Naive thymus-derived CD4-positive, alpha-beta T cell (primary cell): ENCODE measurements at regions not wholly inside any gene's neighbourhood (a gene's known extent, or its start where the extent isn't known, plus 50 kb on each side); places are given as distances from the start of the nearest gene placed in this dataset.
A peak's percentile ranks its signal among the peaks of the same experiment; 100 is the strongest.

Experiments
- ATAC-seq: fragments of 150-1000 bp; cut with Tn5 transposase; 2 replicates; pipeline ENCODE4 v1.10.0; 2021; ENCODE audit warnings: mild to moderate bottlenecking, moderate library complexity
- CTCF ChIA-PET: fragments of 350-600 bp; sonication (Branson Sonifier 250); formaldehyde crosslinking; loops from one replicate; lab custom pipeline; 2021; ENCODE audit warnings: antibody characterized with exemption; lab: Charles Lee
- POLR2A ChIA-PET: fragments of 350-600 bp; sonication (Branson Sonifier 250); formaldehyde crosslinking; loops from one replicate; lab custom pipeline; 2021; ENCODE audit warnings: antibody characterized with exemption, inconsistent platforms; lab: Charles Lee
- DNase-seq, 9 donors: peaks; one replicate each; pipeline versions ENCODE4 v3.0.0 to v3.0.0-alpha.2; 2020 to 2022; ENCODE audit warnings: mixed read lengths in 1 of 9
- H3K27ac ChIP-seq: one replicate; pipeline ENCODE4 v1.7.0; 2013; ENCODE audit warnings: mild to moderate bottlenecking, low read depth, low read length, moderate library complexity
- H3K27me3 ChIP-seq, 2 donors: one replicate each; pipeline ENCODE4 v1.7.0; 2013; ENCODE audit warnings: low read length in 2 of 2, mild to moderate bottlenecking in 2 of 2, moderate library complexity in 2 of 2; ENCODE audit not compliant: control insufficient read depth in 2 of 2, insufficient read depth in 2 of 2
- H3K36me3 ChIP-seq, 3 experiments: 1 replicate in 2 of 3; 2 replicates in 1 of 3; pipeline ENCODE4 v1.7.0; 2013; ENCODE audit warnings: low read length in 3 of 3, mild to moderate bottlenecking in 3 of 3, moderate library complexity in 1 of 3; ENCODE audit not compliant: insufficient read depth in 3 of 3, control insufficient read depth in 2 of 3
- H3K4me1 ChIP-seq, 2 donors: one replicate each; pipeline ENCODE4 v1.7.0; 2013; ENCODE audit warnings: low read length in 2 of 2, mild to moderate bottlenecking in 2 of 2, moderate library complexity in 1 of 2; ENCODE audit not compliant: control insufficient read depth in 2 of 2, insufficient read depth in 2 of 2
- H3K4me3 ChIP-seq: 2 replicates; pipeline ENCODE4 v1.7.0; 2013; ENCODE audit warnings: mild to moderate bottlenecking, low read length
- H3K9me3 ChIP-seq, 3 experiments: 1 replicate in 2 of 3; 2 replicates in 1 of 3; pipeline ENCODE4 v1.7.0; 2013; ENCODE audit warnings: low read length in 3 of 3; ENCODE audit not compliant: control insufficient read depth in 2 of 3
- H3K27ac Mint-ChIP-seq, 9 donors: one replicate each; pipeline ENCODE4 v1.8.0; 2020 to 2022; ENCODE audit warnings: mixed read lengths in 9 of 9, mild to moderate bottlenecking in 8 of 9, moderate library complexity in 5 of 9, inconsistent platforms in 2 of 9
- H3K27me3 Mint-ChIP-seq, 5 donors: one replicate each; pipeline ENCODE4 v1.8.0; 2021 to 2022; ENCODE audit warnings: mixed read lengths in 5 of 5, mild to moderate bottlenecking in 1 of 5
- H3K36me3 Mint-ChIP-seq, 5 donors: one replicate each; pipeline ENCODE4 v1.8.0; 2020 to 2022; ENCODE audit warnings: mixed read lengths in 5 of 5, mild to moderate bottlenecking in 3 of 5, inconsistent platforms in 1 of 5
- H3K4me1 Mint-ChIP-seq, 7 donors: one replicate each; pipeline ENCODE4 v1.8.0; 2020 to 2022; ENCODE audit warnings: mixed read lengths in 7 of 7, mild to moderate bottlenecking in 3 of 7, inconsistent platforms in 1 of 7
- H3K4me3 Mint-ChIP-seq, 10 donors: one replicate each; pipeline ENCODE4 v1.8.0; 2020 to 2022; ENCODE audit warnings: mild to moderate bottlenecking in 10 of 10, mixed read lengths in 10 of 10, moderate library complexity in 6 of 10, inconsistent platforms in 2 of 10
- H3K9me3 Mint-ChIP-seq, 11 donors: one replicate each; pipeline ENCODE4 v1.8.0; 2020 to 2022; ENCODE audit warnings: mixed read lengths in 11 of 11, mild to moderate bottlenecking in 4 of 11, inconsistent platforms in 1 of 11, moderate library complexity in 1 of 11
- intact Hi-C, 2 donors: fragments of 100-400 bp; cut with micrococcal nuclease; formaldehyde crosslinking; loops; one replicate each; pipeline ENCODE4 v1.15.1; 2023

- no peak for DNase-seq
- CTCF ChIA-PET = no interaction called here
- no peak for ATAC-seq
- intact Hi-C loops = no loop called here
- H3K36me3 Mint-ChIP-seq = no peaks in the 10 kb centered on the region
- H3K27ac Mint-ChIP-seq = no peak overlapping the region
- peaks cover 3 to 13% (median 6%) of the 10 kb centered on the region in 7 donors for H3K4me1 Mint-ChIP-seq
- no peak overlapping the region for H3K27ac ChIP-seq
- peak overlapping the region in 7 of 10 donors; percentile 64 to 79 (median 76) for H3K4me3 Mint-ChIP-seq
- H3K27me3 Mint-ChIP-seq = peaks cover 32 to 56% (median 40%) of the 10 kb centered on the region in 5 donors
- no peaks in the 10 kb centered on the region for H3K9me3 Mint-ChIP-seq
- no peaks in the 10 kb centered on the region for H3K9me3 ChIP-seq
- no peak overlapping the region for H3K4me3 ChIP-seq
- peaks cover 0 to 10% of the 10 kb centered on the region in 2 donors for H3K27me3 ChIP-seq
- no peaks in the 10 kb centered on the region for H3K4me1 ChIP-seq
- POLR2A ChIA-PET = no interaction called here
- H3K36me3 ChIP-seq = no peaks in the 10 kb centered on the region
Observed at GRCh38 chr2:120443946-120444345, 98.0 kb downstream of the INHBB start.

GRCh38 chr2:120444691-120445240, 98.8 kb downstream of the INHBB start:
- Mint-ChIP-seq H3K27me3 (peaks cover 32 to 49% (median 34%) of the 10 kb centered on the region in 5 donors), H3K36me3 (no peaks in the 10 kb centered on the region), H3K27ac (no peak overlapping the region), H3K4me1 (peaks cover 0 to 13% (median 6%) of the 10 kb centered on the region in 7 donors), H3K9me3 (no peaks in the 10 kb centered on the region), H3K4me3 (no peak overlapping the region)
- ChIA-PET POLR2A (no interaction called here), CTCF (no interaction called here)
- H3K4me1 ChIP-seq = no peaks in the 10 kb centered on the region
- no peak overlapping the region for H3K4me3 ChIP-seq
- no peak overlapping the region for H3K27ac ChIP-seq
- intact Hi-C loops = no loop called here
- no peaks in the 10 kb centered on the region for H3K9me3 ChIP-seq
- no peaks in the 10 kb centered on the region for H3K36me3 ChIP-seq
- DNase-seq (no peak), ATAC-seq (no peak)
- peaks cover 0 to 10% of the 10 kb centered on the region in 2 donors for H3K27me3 ChIP-seq

GRCh38 chr2:120445449-120446143, 99.7 kb downstream of the INHBB start:
- peaks cover 27 to 42% (median 32%) of the 10 kb centered on the region in 5 donors for H3K27me3 Mint-ChIP-seq
- no peaks in the 10 kb centered on the region for H3K9me3 ChIP-seq
- H3K27ac Mint-ChIP-seq = no peak overlapping the region
- H3K4me3 Mint-ChIP-seq = no peak overlapping the region
- no peak overlapping the region for H3K4me3 ChIP-seq
- ChIA-PET CTCF (no interaction called here), POLR2A (no interaction called here)
- H3K36me3 Mint-ChIP-seq = no peaks in the 10 kb centered on the region
- H3K9me3 Mint-ChIP-seq = no peaks in the 10 kb centered on the region
- peaks cover 0 to 10% of the 10 kb centered on the region in 2 donors for H3K27me3 ChIP-seq
- ATAC-seq (no peak), DNase-seq (no peak)
- H3K36me3 ChIP-seq = no peaks in the 10 kb centered on the region
- intact Hi-C loops = no loop called here
- peaks cover 0 to 13% (median 6%) of the 10 kb centered on the region in 7 donors for H3K4me1 Mint-ChIP-seq
- H3K27ac ChIP-seq = no peak overlapping the region
- H3K4me1 ChIP-seq = no peaks in the 10 kb centered on the region

GRCh38 chr2:120446236-120447126, 100.5 kb downstream of the INHBB start:
- no peaks in the 10 kb centered on the region for H3K4me1 ChIP-seq
- H3K36me3 ChIP-seq = no peaks in the 10 kb centered on the region
- H3K27me3 ChIP-seq = peaks cover 0 to 10% of the 10 kb centered on the region in 2 donors
- no peak overlapping the region for H3K4me3 ChIP-seq
- Mint-ChIP-seq H3K27me3 (peaks cover 23 to 34% (median 32%) of the 10 kb centered on the region in 5 donors), H3K4me1 (peaks cover 0 to 13% (median 6%) of the 10 kb centered on the region in 7 donors), H3K36me3 (no peaks in the 10 kb centered on the region), H3K9me3 (no peaks in the 10 kb centered on the region), H3K4me3 (no peak overlapping the region), H3K27ac (no peak overlapping the region)
- intact Hi-C loops = no loop called here
- H3K9me3 ChIP-seq = no peaks in the 10 kb centered on the region
- ATAC-seq = no peak
- ChIA-PET CTCF (no interaction called here), POLR2A (no interaction called here)
- no peak for DNase-seq
- no peak overlapping the region for H3K27ac ChIP-seq

GRCh38 chr2:120447127-120447785, 101.3 kb downstream of the INHBB start:
- no peaks in the 10 kb centered on the region for H3K36me3 Mint-ChIP-seq
- H3K27me3 ChIP-seq = peaks cover 0 to 10% of the 10 kb centered on the region in 2 donors
- ChIA-PET POLR2A (no interaction called here), CTCF (no interaction called here)
- no peaks in the 10 kb centered on the region for H3K36me3 ChIP-seq
- peaks cover 0 to 12% (median 6%) of the 10 kb centered on the region in 7 donors for H3K4me1 Mint-ChIP-seq
- intact Hi-C loops = no loop called here
- H3K27ac Mint-ChIP-seq = no peak overlapping the region
- no peak overlapping the region for H3K4me3 ChIP-seq
- no peaks in the 10 kb centered on the region for H3K4me1 ChIP-seq
- no peaks in the 10 kb centered on the region for H3K9me3 Mint-ChIP-seq
- peaks cover 22 to 37% (median 25%) of the 10 kb centered on the region in 5 donors for H3K27me3 Mint-ChIP-seq
- H3K9me3 ChIP-seq = no peaks in the 10 kb centered on the region
- H3K4me3 Mint-ChIP-seq = no peak overlapping the region
- DNase-seq (no peak), ATAC-seq (no peak)
- no peak overlapping the region for H3K27ac ChIP-seq

GRCh38 chr2:120448436-120448835, 102.5 kb downstream of the INHBB start:
- Mint-ChIP-seq H3K27me3 (peaks cover 15 to 33% (median 21%) of the 10 kb centered on the region in 5 donors), H3K4me3 (no peak overlapping the region), H3K4me1 (peaks cover 0 to 4% (median 3%) of the 10 kb centered on the region in 7 donors), H3K36me3 (no peaks in the 10 kb centered on the region), H3K9me3 (no peaks in the 10 kb centered on the region), H3K27ac (no peak overlapping the region)
- ChIA-PET POLR2A (no interaction called here), CTCF (interaction anchor here (0.6 kb wide), 1 partner anchor 28 kb away, joined by 4 read pairs; no protein-coding TSS in a partner anchor)
- Histone ChIP-seq H3K36me3 (no peaks in the 10 kb centered on the region), H3K27me3 (peaks cover 0 to 3% of the 10 kb centered on the region in 2 donors), H3K9me3 (no peaks in the 10 kb centered on the region), H3K4me1 (no peaks in the 10 kb centered on the region), H3K4me3 (no peak overlapping the region), H3K27ac (no peak overlapping the region)
- intact Hi-C loops = no loop called here
- DNase-seq (no peak), ATAC-seq (no peak)
